KOPT-K1 (cell line): ENCODE measurements at regions not wholly inside any gene's neighbourhood (a gene's known extent, or its start where the extent isn't known, plus 50 kb on each side); places are given as distances from the start of the nearest gene placed in this dataset.

Experiments used
- H3K27ac ChIP-seq: fragments of 200-600 bp; sonication (generic); 2 replicates; pipeline ENCODE4 v1.5.1; 2016; ENCODE audit warnings: antibody characterized with exemption, mild to moderate bottlenecking, low read depth, low read length; ENCODE audit not compliant: poor library complexity, severe bottlenecking
- H3K36me3 ChIP-seq: fragments of 200-600 bp; sonication (generic); 2 replicates; pipeline ENCODE4 v1.5.1; 2017; ENCODE audit warnings: antibody characterized with exemption, mild to moderate bottlenecking, low read length, moderate library complexity; ENCODE audit not compliant: insufficient read depth
- H3K9me3 ChIP-seq: fragments of 200-600 bp; sonication (generic); 2 replicates; pipeline ENCODE4 v1.5.1; 2017; ENCODE audit warnings: antibody characterized with exemption, low read length, mild to moderate bottlenecking; ENCODE audit not compliant: insufficient read depth, poor library complexity, severe bottlenecking

- Histone ChIP-seq H3K9me3 (no peaks in the 10 kb centered on the region), H3K27ac (no peak overlapping the region), H3K36me3 (no peaks in the 10 kb centered on the region)
Measured at GRCh38 chr18:2030647-2031046, 540.7 kb downstream of the METTL4 start.

- Histone ChIP-seq H3K9me3 (no peaks in the 10 kb centered on the region), H3K27ac (no peak overlapping the region), H3K36me3 (no peaks in the 10 kb centered on the region)
Measured at GRCh38 chr18:2032036-2032435, 539.3 kb downstream of the METTL4 start.

- Histone ChIP-seq H3K9me3 (no peaks in the 10 kb centered on the region), H3K27ac (no peak overlapping the region), H3K36me3 (no peaks in the 10 kb centered on the region)
Measured at GRCh38 chr18:2035056-2035455, 536.2 kb downstream of the METTL4 start.

GRCh38 chr18:2036086-2036485 is 535.2 kb downstream of the METTL4 start:
- no peaks in the 10 kb centered on the region for H3K36me3 ChIP-seq
- no peak overlapping the region for H3K27ac ChIP-seq
- no peaks in the 10 kb centered on the region for H3K9me3 ChIP-seq

- Histone ChIP-seq H3K27ac (no peak overlapping the region), H3K9me3 (no peaks in the 10 kb centered on the region), H3K36me3 (no peaks in the 10 kb centered on the region)
Measured at GRCh38 chr18:2040279-2040678, 531.0 kb downstream of the METTL4 start.

- Histone ChIP-seq H3K9me3 (no peaks in the 10 kb centered on the region), H3K36me3 (no peaks in the 10 kb centered on the region), H3K27ac (no peak overlapping the region)
Measured at GRCh38 chr18:2049986-2050385, 521.3 kb downstream of the METTL4 start.

- Histone ChIP-seq H3K9me3 (no peaks in the 10 kb centered on the region), H3K36me3 (no peaks in the 10 kb centered on the region), H3K27ac (no peak overlapping the region)
Measured at GRCh38 chr18:2050702-2051201, 520.6 kb downstream of the METTL4 start.

GRCh38 chr18:2053490-2054089 is 517.7 kb downstream of the METTL4 start:
- Histone ChIP-seq H3K27ac (no peak overlapping the region), H3K36me3 (no peaks in the 10 kb centered on the region), H3K9me3 (no peaks in the 10 kb centered on the region)

GRCh38 chr18:2059336-2059735 is 512.0 kb downstream of the METTL4 start:
- no peaks in the 10 kb centered on the region for H3K9me3 ChIP-seq
- no peak overlapping the region for H3K27ac ChIP-seq
- no peaks in the 10 kb centered on the region for H3K36me3 ChIP-seq

- no peaks in the 10 kb centered on the region for H3K9me3 ChIP-seq
- H3K36me3 ChIP-seq: no peaks in the 10 kb centered on the region
- H3K27ac ChIP-seq: no peak overlapping the region
Measured at GRCh38 chr18:2060086-2060485, 511.2 kb downstream of the METTL4 start.

GRCh38 chr18:2070631-2071030 is 500.7 kb downstream of the METTL4 start:
- Histone ChIP-seq H3K27ac (no peak overlapping the region), H3K36me3 (no peaks in the 10 kb centered on the region), H3K9me3 (no peaks in the 10 kb centered on the region)

- Histone ChIP-seq H3K27ac (no peak overlapping the region), H3K36me3 (no peaks in the 10 kb centered on the region), H3K9me3 (no peaks in the 10 kb centered on the region)
Measured at GRCh38 chr18:2075499-2075898, 495.8 kb downstream of the METTL4 start.

- Histone ChIP-seq H3K9me3 (no peaks in the 10 kb centered on the region), H3K36me3 (no peaks in the 10 kb centered on the region)
Measured at GRCh38 chr18:2082676-2083075, 488.6 kb downstream of the METTL4 start.

GRCh38 chr18:2083691-2084090 is 487.6 kb downstream of the METTL4 start:
- Histone ChIP-seq H3K9me3 (no peaks in the 10 kb centered on the region), H3K36me3 (no peaks in the 10 kb centered on the region), H3K27ac (no peak overlapping the region)

More at GRCh38 chr18:2082676-2083075, 488.6 kb downstream of the METTL4 start:
- no peak overlapping the region for H3K27ac ChIP-seq

- Histone ChIP-seq H3K9me3 (no peaks in the 10 kb centered on the region), H3K36me3 (no peaks in the 10 kb centered on the region)
Measured at GRCh38 chr18:2086439-2086838, 484.9 kb downstream of the METTL4 start.

GRCh38 chr18:2087877-2088673 is 483.2 kb downstream of the METTL4 start:
- Histone ChIP-seq H3K27ac (no peak overlapping the region), H3K36me3 (no peaks in the 10 kb centered on the region), H3K9me3 (no peaks in the 10 kb centered on the region)

More at GRCh38 chr18:2086439-2086838, 484.9 kb downstream of the METTL4 start:
- no peak overlapping the region for H3K27ac ChIP-seq
